Glomerular visceral epithelial cell (primary cell): ENCODE measurements at regions not wholly inside any gene's neighbourhood (a gene's known extent, or its start where the extent isn't known, plus 50 kb on each side); places are given as distances from the start of the nearest gene placed in this dataset.

ENCODE experiments used
- DNase-seq: peaks from one replicate; pipeline ENCODE4 v3.0.0-alpha.2; 2016; ENCODE audit errors: extremely low spot score

GRCh38 chr10:56856569-56856968 is 495.5 kb upstream of the ZWINT start:
- DNase-seq = peak; percentile 2

GRCh38 chr10:56844978-56845529 is 484.0 kb upstream of the ZWINT start:
- no peak for DNase-seq

- no peak for DNase-seq
These were observed 475.6 kb upstream of the ZWINT start for GRCh38 chr10:56836659-56837058.

- DNase-seq = no peak
These were observed 470.6 kb upstream of the ZWINT start for GRCh38 chr10:56831681-56832080.

- DNase-seq = peak; percentile 15
These were observed 462.8 kb upstream of the ZWINT start for GRCh38 chr10:56823849-56824248.

GRCh38 chr10:56805022-56805421 is 444.0 kb upstream of the ZWINT start:
- DNase-seq = no peak

- DNase-seq = no peak
These were observed 424.2 kb upstream of the ZWINT start for GRCh38 chr10:56785292-56785691.

- DNase-seq = no peak
These were observed 421.4 kb upstream of the ZWINT start for GRCh38 chr10:56782503-56782902.

- DNase-seq = no peak
These were observed 410.3 kb upstream of the ZWINT start for GRCh38 chr10:56771343-56771742.

- DNase-seq = no peak
These were observed 402.0 kb upstream of the ZWINT start for GRCh38 chr10:56763090-56763489.

GRCh38 chr10:56745490-56745889 is 384.4 kb upstream of the ZWINT start:
- DNase-seq = no peak

- no peak for DNase-seq
These were observed 367.3 kb upstream of the ZWINT start for GRCh38 chr10:56728349-56728748.

GRCh38 chr10:56722912-56723311 is 361.9 kb upstream of the ZWINT start:
- DNase-seq = no peak

- DNase-seq = no peak
These were observed 354.2 kb upstream of the ZWINT start for GRCh38 chr10:56715262-56715661.

GRCh38 chr10:56698506-56698905 is 337.4 kb upstream of the ZWINT start:
- DNase-seq = no peak

GRCh38 chr10:56679578-56679977 is 318.5 kb upstream of the ZWINT start:
- no peak for DNase-seq

- no peak for DNase-seq
These were observed 301.8 kb upstream of the ZWINT start for GRCh38 chr10:56662765-56663447.

GRCh38 chr10:56653289-56653688 is 292.2 kb upstream of the ZWINT start:
- no peak for DNase-seq

GRCh38 chr10:56646329-56647111 is 285.5 kb upstream of the ZWINT start:
- DNase-seq = no peak

GRCh38 chr10:56633876-56634452 is 272.9 kb upstream of the ZWINT start:
- DNase-seq = no peak

GRCh38 chr10:56632537-56632936 is 271.5 kb upstream of the ZWINT start:
- DNase-seq = no peak

GRCh38 chr10:56624082-56624481 is 263.0 kb upstream of the ZWINT start:
- DNase-seq = no peak

GRCh38 chr10:56623064-56623463 is 262.0 kb upstream of the ZWINT start:
- DNase-seq = no peak
